ENCODE measurements at regions not wholly inside any gene's neighbourhood (a gene's known extent, or its start where the extent isn't known, plus 50 kb on each side); places are given as distances from the start of the nearest gene placed in this dataset.

GRCh38 chr16:5385811-5386210 is 288.2 kb upstream of the EEF2KMT start:
- no peak for TF ChIP-seq EZH2 (IDR thresholded peaks at IDR 0.05; ENCODE audit: low read length, missing control alignments)
- TF ChIP-seq, protein P1, sequence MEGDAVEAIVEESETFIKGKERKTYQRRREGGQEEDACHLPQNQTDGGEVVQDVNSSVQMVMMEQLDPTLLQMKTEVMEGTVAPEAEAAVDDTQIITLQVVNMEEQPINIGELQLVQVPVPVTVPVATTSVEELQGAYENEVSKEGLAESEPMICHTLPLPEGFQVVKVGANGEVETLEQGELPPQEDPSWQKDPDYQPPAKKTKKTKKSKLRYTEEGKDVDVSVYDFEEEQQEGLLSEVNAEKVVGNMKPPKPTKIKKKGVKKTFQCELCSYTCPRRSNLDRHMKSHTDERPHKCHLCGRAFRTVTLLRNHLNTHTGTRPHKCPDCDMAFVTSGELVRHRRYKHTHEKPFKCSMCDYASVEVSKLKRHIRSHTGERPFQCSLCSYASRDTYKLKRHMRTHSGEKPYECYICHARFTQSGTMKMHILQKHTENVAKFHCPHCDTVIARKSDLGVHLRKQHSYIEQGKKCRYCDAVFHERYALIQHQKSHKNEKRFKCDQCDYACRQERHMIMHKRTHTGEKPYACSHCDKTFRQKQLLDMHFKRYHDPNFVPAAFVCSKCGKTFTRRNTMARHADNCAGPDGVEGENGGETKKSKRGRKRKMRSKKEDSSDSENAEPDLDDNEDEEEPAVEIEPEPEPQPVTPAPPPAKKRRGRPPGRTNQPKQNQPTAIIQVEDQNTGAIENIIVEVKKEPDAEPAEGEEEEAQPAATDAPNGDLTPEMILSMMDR (conservative IDR thresholded peaks at IDR 0.05 in 1 of 2, IDR thresholded peaks at IDR 0.05 in 1 of 2; ENCODE audit: low read depth in 1 of 2, low read length in 2 of 2), result no peak

All from fibroblast of lung (primary cell).